HuH-7 (cell line): ENCODE measurements at regions not wholly inside any gene's neighbourhood (a gene's known extent, or its start where the extent isn't known, plus 50 kb on each side); places are given as distances from the start of the nearest gene placed in this dataset.
"Not testable (repeated sequence)": the region's sequence is repeated elsewhere in the genome, so short reads cannot be mapped to it uniquely, and the experiment has no call there.

Source experiments
- DNase-seq: peaks from one replicate; pipeline ENCODE4 v3.0.0; 2011; ENCODE audit warnings: low spot score

DNA sequence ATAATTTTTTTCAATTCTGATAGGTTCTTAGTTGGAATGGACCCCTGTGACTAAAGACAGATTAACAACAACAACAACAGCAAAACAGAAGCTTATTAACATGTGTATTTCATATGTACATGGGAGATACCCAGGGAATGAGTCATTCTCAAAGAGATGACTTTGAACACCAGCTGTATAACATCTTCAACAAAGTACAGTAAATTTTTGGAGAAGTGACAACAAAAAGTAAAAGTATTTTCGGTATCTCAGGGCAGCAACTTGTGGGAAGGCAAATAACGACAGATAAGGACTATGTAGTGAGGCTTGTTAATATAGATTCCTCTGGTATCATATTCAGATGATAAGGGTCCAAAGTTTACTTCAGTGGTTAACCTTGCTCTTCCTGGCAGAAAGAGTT is 573.4 kb upstream of the RAG2 start:
- DNase-seq: no peak

GRCh38 chr11:37170311-37170710 is 572.3 kb upstream of the RAG2 start:
- DNase-seq: no peak

- not testable (repeated sequence) for DNase-seq
Observed at GRCh38 chr11:37145434-37145833, 547.4 kb upstream of the RAG2 start.

DNA sequence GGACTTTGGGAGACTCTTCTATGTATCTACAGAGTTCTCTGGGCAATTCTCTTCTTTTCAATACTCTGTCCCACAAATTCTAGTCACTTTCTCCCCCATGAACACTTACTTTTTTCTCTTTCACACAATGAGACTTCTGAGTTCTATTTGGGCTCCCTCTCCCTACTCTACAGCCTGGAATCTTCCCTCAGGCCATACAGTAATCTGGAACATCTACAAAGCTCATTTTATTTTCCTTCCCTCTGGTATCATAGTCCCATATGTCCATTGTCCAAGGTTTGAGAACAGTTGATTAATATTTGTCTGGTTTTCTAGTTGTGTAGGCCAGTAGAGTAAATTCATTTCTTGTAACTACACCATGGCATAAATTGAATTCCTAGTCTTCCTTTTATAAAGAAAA is 544.6 kb upstream of the RAG2 start:
- DNase-seq: no peak

- DNase-seq: no peak
Observed at GRCh38 chr11:37141707-37142106, 543.7 kb upstream of the RAG2 start.

GRCh38 chr11:37135606-37136005 is 537.6 kb upstream of the RAG2 start:
- not testable (repeated sequence) for DNase-seq

DNA sequence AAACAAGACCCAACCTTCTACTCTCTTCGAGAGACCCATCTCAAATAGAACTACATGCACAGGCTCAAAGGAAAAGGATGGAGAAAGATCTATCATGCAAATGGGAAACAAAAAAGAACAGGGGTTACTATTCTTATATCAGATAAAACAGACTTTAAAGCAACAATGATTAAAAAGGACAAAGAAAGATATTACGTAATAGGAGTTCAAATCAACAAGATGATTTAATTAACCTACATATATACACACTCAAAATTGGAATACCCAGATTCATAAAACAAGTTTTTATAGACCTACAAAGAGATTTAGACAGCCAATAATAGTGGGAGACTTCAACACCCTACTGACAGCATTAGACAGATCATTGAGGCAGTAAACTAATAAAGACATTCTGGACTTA is 536.6 kb upstream of the RAG2 start:
- DNase-seq: no peak

GRCh38 chr11:37124384-37124783 is 526.3 kb upstream of the RAG2 start:
- DNase-seq: no peak

- DNase-seq: no peak
Observed at GRCh38 chr11:37115963-37116362, 517.9 kb upstream of the RAG2 start.

DNA sequence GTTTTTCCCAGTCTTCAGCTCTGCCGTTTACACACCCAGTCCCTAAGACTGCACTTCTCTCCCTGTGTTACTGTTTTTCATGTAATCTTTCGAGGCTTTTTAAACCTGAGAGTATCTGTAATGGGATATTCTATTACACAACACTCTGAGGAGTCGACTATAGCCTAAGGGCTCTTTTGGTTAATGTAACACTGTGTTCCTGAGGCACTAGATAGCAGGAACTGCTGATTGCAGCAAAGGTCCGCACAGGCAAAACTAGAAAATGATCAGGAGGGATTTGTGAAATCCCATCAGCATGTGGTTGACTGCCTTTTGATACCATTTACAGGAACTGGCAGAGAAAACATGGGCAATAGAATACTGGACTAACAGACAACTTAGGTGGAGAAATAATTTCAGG is 512.3 kb upstream of the RAG2 start:
- DNase-seq: no peak

DNA sequence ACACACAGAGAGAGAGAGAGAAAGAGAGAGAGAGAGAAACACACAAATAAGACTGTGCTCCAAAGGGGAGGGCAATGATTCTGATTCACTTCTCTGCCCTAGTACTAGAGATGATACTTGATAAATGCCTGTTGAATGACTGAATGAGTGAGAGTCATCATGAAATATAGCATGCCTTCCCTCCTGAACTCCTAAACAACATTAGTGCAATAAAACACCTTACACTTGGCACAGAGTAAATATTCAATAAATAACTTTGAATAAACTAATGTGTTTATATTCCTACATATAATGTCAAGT is 511.2 kb upstream of the RAG2 start:
- no peak for DNase-seq

DNA sequence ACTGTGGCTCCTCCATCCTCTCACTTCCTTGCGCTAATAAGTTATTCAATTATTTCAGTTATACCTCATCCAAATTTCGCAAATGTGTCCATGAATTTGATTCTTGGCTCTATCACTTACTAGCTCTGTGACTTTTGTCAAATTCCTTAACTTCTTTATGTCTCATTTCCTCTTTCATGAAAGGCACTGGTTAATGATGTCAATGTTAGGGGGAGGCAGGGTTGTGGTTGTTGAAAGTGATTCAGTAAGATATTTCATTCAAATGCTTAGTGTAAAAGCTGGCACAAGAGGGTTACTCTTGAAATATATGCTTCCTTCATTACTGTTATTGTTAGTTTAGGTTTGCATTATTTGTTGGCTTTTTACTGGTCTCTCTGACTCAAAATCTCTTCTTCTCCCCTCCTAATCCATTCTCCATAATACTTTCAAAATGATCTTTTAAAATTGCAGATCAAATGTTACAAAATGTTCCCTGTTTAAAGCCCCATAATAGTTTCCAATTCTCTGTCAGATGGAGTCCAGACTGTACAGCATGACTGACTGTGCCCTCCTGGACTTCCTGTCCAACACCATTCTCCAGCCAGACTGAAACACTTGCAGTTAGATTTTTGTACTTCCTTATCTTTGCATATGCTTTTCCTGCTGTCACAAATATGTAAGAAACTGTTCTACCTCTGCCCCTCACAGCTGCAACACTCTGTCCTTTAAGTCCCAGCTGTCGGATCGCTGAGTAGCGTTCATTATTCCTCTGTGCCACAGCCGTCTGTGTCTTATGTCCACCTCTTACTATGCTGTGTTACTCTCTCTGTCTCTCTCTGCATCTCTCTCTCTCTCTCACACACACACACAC is 510.6 kb upstream of the RAG2 start:
- no peak for DNase-seq

DNA sequence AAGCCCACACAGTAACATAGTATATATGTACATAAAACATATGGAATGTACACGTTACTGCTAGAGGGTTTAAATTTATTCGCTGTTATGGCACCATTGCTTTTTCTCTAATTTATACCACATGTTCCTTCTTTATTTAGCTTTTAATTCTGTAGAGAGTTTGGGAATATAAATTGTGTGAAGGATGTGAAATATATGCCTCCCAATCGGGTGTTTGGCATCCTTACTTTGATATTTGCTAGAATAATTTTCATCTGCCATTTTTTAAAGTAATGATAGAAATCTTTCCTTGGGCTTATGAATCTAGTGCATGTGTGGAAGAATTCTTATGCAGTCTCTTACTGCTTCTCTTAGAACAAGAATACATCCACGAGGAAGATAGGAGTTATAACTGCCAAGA is 509.8 kb upstream of the RAG2 start:
- no peak for DNase-seq

DNA sequence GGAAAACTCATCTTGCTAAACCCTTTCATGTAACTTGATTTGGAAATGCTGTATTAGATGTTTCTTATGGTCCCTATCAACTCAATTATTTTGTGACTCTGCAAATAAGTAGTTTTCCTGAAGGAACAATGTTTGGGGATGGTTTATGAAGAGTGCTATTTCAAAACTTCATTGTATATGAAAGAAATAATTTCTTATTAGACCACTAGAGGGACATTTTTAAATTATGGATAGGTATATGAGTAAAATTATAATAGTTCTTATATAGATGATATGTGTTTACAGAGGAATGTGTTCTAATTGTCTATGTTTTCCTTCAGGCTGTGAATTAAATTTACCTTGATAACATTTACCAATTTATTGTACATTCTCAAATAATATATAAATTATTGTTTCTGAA is 509.4 kb upstream of the RAG2 start:
- DNase-seq: no peak

GRCh38 chr11:37105427-37105826 is 507.4 kb upstream of the RAG2 start:
- DNase-seq: no peak

GRCh38 chr11:37104380-37104779 is 506.3 kb upstream of the RAG2 start:
- DNase-seq: no peak

DNA sequence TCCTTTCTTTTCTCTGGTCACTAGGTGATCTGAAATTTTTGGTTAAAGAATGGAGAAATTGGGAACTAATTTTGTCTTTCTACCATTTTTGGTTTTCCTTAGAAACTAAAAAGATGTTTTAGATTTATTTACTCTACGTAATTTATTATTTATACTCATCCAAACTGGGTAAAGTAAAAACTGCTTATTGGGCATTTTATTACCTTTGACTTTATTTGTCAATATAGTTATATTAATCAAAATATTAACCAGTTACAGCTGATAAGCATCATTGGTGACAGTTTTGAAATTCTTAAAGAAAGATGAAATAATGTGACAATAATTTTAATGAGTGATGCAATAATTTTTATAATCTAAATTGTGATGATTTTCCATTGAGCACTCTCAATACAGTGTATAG is 502.0 kb upstream of the RAG2 start:
- no peak for DNase-seq

GRCh38 chr11:37092487-37092886 is 494.5 kb upstream of the RAG2 start:
- no peak for DNase-seq

- no peak for DNase-seq
Observed at GRCh38 chr11:37089439-37089838, 491.4 kb upstream of the RAG2 start.

DNA sequence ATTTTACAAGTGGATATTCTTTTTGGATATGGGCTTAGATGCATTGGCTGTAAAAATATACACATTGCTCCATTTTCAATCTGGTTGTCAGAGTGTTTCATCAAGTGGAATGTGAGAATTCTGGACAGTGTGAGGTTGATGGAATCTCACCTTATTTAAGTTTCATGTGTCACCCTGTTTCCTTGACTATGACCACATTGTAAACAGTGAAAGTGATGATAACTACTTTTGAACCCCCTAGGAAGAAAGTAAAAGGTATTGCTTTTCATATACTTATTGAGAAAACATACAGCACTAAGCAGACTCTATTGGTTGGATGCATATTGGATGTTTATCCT is 490.5 kb upstream of the RAG2 start:
- DNase-seq: no peak

GRCh38 chr11:37087650-37088572 is 489.9 kb upstream of the RAG2 start:
- DNase-seq: no peak

- no peak for DNase-seq
Observed at GRCh38 chr11:37078521-37078920, 480.5 kb upstream of the RAG2 start.

DNA sequence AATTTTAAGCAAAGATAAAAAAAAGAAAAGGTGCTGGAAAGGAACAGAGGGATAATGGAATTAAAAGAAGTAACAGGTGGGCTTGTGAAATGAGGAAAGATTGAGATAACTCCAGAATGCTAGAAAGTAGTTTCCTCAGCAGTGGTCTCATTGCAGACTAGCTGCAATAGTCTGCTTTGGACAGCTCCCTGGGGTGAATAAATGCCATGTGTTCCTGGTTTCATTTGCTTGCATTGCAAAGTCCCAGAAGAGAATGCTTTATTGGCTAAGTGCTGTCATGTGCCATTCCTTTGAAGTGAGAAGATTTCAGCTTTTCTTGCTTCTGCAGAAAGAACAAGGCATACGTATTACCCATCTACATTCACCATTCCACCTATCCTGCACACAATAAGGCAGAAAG is 478.8 kb upstream of the RAG2 start:
- no peak for DNase-seq
